Activated naive CD4-positive, alpha-beta T cell treated with anti-CD3 and anti-CD28 coated beads, Interleukin-2, amount 10 ng/mL, durations not matched to agents 7 days and 5 days (primary cell): ENCODE measurements at regions not wholly inside any gene's neighbourhood (a gene's known extent, or its start where the extent isn't known, plus 50 kb on each side); places are given as distances from the start of the nearest gene placed in this dataset.
"Not testable (repeated sequence)": the region's sequence is repeated elsewhere in the genome, so short reads cannot be mapped to it uniquely, and the experiment has no call there.

Source experiments
- CTCF ChIA-PET: fragments of 350-600 bp; sonication (Branson Sonifier 250); formaldehyde crosslinking; loops from one replicate; lab custom pipeline; 2021; ENCODE audit warnings: antibody characterized with exemption; lab: Charles Lee
- DNase-seq: peaks from one replicate; pipeline ENCODE4 v3.0.0-alpha.2; 2020
- H3K27ac Mint-ChIP-seq: one replicate; pipeline ENCODE4 v1.8.0; 2021; ENCODE audit warnings: mild to moderate bottlenecking, moderate library complexity, mixed read lengths
- H3K27me3 Mint-ChIP-seq: one replicate; pipeline ENCODE4 v1.8.0; 2021; ENCODE audit warnings: mild to moderate bottlenecking, mixed read lengths
- H3K36me3 Mint-ChIP-seq: one replicate; pipeline ENCODE4 v1.8.0; 2021; ENCODE audit warnings: mixed read lengths
- H3K4me1 Mint-ChIP-seq: one replicate; pipeline ENCODE4 v1.8.0; 2021; ENCODE audit warnings: mixed read lengths
- H3K4me3 Mint-ChIP-seq: one replicate; pipeline ENCODE4 v1.8.0; 2021; ENCODE audit warnings: mild to moderate bottlenecking, moderate library complexity, mixed read lengths
- H3K9me3 Mint-ChIP-seq: one replicate; pipeline ENCODE4 v1.8.0; 2021; ENCODE audit warnings: mixed read lengths

- H3K27me3 Mint-ChIP-seq, H3K27ac Mint-ChIP-seq, DNase-seq, H3K36me3 Mint-ChIP-seq, H3K9me3 Mint-ChIP-seq, H3K4me3 Mint-ChIP-seq, CTCF ChIA-PET, H3K4me1 Mint-ChIP-seq: not testable (repeated sequence)
Measured at GRCh38 chr4:154907345-154908045, 126.4 kb downstream of the RBM46 start.

DNA sequence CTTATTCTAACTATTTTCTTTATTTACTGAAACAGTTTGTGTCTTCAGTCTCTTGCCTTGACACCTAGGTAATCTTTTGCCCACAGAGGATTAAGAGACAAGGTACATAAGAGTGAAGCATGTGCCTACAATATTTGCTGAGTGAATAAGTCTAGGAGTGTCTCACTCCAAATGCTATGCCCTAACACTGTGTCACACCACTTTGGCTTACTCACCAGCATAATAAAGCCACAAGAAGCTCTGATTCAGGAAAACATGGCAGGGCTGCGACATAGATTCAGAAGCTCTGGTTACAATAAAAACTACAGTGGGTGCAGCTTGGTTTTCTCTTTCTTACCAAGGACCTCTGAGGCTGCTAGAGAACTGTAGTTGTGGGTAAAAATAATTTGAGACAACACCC, 127.1 kb downstream of the RBM46 start:
- Mint-ChIP-seq H3K9me3 (no peaks in the 10 kb centered on the region), H3K4me3 (no peak overlapping the region), H3K36me3 (no peaks in the 10 kb centered on the region), H3K27ac (no peak overlapping the region), H3K4me1 (no peaks in the 10 kb centered on the region), H3K27me3 (no peaks in the 10 kb centered on the region)
- DNase-seq = no peak
- CTCF ChIA-PET = no interaction called here

DNA sequence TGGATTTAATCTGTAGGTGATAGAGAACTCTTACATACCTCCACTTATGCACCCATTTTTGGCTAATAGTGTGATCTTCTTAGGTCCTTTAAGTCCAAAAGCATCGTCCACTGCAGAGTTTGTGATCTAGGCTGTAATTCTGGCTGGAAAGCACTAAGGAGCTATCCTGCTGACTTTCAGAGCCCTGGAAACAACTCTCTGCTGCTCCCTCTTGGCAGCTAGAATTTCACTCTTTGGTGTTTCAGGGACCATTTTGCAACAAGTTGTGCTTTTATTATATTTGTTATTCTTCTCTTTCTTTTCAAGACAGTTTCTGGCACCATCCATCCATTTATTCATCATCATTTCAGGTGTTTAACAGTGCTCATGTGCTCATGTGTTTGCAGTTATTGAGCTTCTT, 130.0 kb downstream of the RBM46 start:
- no peak for DNase-seq
- H3K27ac Mint-ChIP-seq = no peak overlapping the region
- no peaks in the 10 kb centered on the region for H3K4me1 Mint-ChIP-seq
- no peaks in the 10 kb centered on the region for H3K27me3 Mint-ChIP-seq
- no peaks in the 10 kb centered on the region for H3K36me3 Mint-ChIP-seq
- H3K9me3 Mint-ChIP-seq = no peaks in the 10 kb centered on the region
- CTCF ChIA-PET = no interaction called here
- no peak overlapping the region for H3K4me3 Mint-ChIP-seq

- no peak for DNase-seq
- CTCF ChIA-PET = no interaction called here
- Mint-ChIP-seq H3K4me3 (no peak overlapping the region), H3K9me3 (no peaks in the 10 kb centered on the region), H3K36me3 (no peaks in the 10 kb centered on the region), H3K27me3 (no peaks in the 10 kb centered on the region), H3K4me1 (no peaks in the 10 kb centered on the region), H3K27ac (no peak overlapping the region)
Measured at GRCh38 chr4:154911608-154912098, 130.6 kb downstream of the RBM46 start.

DNA sequence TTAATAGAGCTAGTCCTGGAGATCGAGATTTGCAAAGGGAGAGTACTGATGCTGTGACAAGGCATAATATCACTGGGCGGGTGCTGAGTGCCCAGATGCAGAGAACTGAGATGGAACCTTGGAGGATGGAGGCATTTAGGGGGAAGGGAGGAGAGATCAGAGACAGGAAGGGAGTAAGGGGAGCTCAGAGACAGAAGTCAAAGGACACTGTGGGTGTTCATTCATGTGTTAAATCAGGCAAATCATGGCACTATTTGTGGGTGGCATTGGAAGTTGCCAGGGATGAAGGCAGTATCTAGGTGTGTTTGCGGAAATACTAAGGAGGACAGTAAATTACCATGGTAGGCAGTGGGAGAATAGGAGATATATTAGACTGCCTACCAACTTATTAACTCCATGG, 135.0 kb downstream of the RBM46 start:
- no peaks in the 10 kb centered on the region for H3K4me1 Mint-ChIP-seq
- CTCF ChIA-PET = no interaction called here
- no peaks in the 10 kb centered on the region for H3K36me3 Mint-ChIP-seq
- no peaks in the 10 kb centered on the region for H3K9me3 Mint-ChIP-seq
- no peak overlapping the region for H3K27ac Mint-ChIP-seq
- H3K27me3 Mint-ChIP-seq = no peaks in the 10 kb centered on the region
- no peak for DNase-seq
- no peak overlapping the region for H3K4me3 Mint-ChIP-seq

- Mint-ChIP-seq H3K4me1 (no peaks in the 10 kb centered on the region), H3K9me3 (peaks cover 6% of the 10 kb centered on the region), H3K27me3 (no peaks in the 10 kb centered on the region), H3K27ac (no peak overlapping the region), H3K4me3 (no peak overlapping the region), H3K36me3 (no peaks in the 10 kb centered on the region)
- CTCF ChIA-PET = no interaction called here
- DNase-seq = no peak
Measured at GRCh38 chr4:154927126-154927680, 146.1 kb downstream of the RBM46 start.

- Mint-ChIP-seq H3K4me1 (no peaks in the 10 kb centered on the region), H3K9me3 (peaks cover 6% of the 10 kb centered on the region), H3K4me3 (no peak overlapping the region), H3K27me3 (no peaks in the 10 kb centered on the region), H3K36me3 (no peaks in the 10 kb centered on the region), H3K27ac (no peak overlapping the region)
- DNase-seq = no peak
- CTCF ChIA-PET = no interaction called here
Measured at GRCh38 chr4:154928640-154929257, 147.7 kb downstream of the RBM46 start.

DNA sequence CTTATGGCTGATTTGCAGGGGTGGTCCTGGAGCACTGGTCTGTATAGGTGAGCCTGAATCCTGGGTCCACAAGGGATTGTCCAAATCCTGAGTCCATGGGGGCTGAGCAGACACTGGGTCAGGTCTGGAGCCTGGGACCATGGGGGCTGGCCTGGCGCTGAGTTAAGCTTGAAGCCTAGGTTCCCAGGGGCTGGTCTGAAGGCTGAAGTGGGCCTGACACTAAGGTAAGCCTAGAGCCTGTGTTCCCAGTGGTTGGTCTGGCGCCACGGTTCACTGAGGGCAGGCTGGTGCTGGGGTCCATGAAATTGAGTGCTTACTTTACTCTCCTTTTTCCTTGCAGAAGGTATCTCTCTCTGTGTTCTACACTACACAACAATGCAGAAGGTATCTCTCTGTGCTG, 155.8 kb downstream of the RBM46 start:
- CTCF ChIA-PET = no interaction called here
- H3K27me3 Mint-ChIP-seq = no peaks in the 10 kb centered on the region

GRCh38 chr4:154939851-154940250, 158.8 kb downstream of the RBM46 start:
- H3K4me1 Mint-ChIP-seq = no peaks in the 10 kb centered on the region
- H3K36me3 Mint-ChIP-seq = no peaks in the 10 kb centered on the region
- H3K27ac Mint-ChIP-seq = no peak overlapping the region
- CTCF ChIA-PET = interaction anchor here (0.8 kb wide), 1 partner anchor 12 kb away, joined by 3 read pairs; no protein-coding TSS in a partner anchor
- no peak for DNase-seq
- no peaks in the 10 kb centered on the region for H3K27me3 Mint-ChIP-seq
- H3K9me3 Mint-ChIP-seq = peaks cover 1% of the 10 kb centered on the region
- H3K4me3 Mint-ChIP-seq = no peak overlapping the region

More for the DNA sequence above, 155.8 kb downstream of the RBM46 start:
- H3K27ac Mint-ChIP-seq = no peak overlapping the region
- H3K9me3 Mint-ChIP-seq = peaks cover 3% of the 10 kb centered on the region
- H3K4me3 Mint-ChIP-seq = no peak overlapping the region
- H3K4me1 Mint-ChIP-seq = no peaks in the 10 kb centered on the region
- DNase-seq = no peak
- H3K36me3 Mint-ChIP-seq = no peaks in the 10 kb centered on the region

DNA sequence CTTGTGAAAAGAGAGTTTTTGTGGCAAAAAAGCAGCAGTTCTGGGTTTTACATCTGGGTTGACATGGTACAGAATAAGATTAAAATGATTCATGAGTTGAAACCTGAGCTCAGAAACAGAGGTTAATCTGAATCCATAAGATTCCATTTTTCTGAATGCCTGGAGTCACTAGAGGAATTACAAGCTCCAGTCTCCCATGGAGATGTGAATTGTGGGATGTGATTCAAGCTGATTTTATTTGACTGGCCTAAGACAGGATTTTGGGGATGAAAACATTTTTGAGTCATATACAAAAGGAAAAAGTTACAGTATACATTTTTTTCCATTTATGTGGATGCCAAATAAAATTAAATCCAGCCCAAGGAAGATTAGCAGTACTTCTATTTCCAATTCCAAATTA, 161.1 kb downstream of the RBM46 start:
- no peak overlapping the region for H3K27ac Mint-ChIP-seq

DNA sequence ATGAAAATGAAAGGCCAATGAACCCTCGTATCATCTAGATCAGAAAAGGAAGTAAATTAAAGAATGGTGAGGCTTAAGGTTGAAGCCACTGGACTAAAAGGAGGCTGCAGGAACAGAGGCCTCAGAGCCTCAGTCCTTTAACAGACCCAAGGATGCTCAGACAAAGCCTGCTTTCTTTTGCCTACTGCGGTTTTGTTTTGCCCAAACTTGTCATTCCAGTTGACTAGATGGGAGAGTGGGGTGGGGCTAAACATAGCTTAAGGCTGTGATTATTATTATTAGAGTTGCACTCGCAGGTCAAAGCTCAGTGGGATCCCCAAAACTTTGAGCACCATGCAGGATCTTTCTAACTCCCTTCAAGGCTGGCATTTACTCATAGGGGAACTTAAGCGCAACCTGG, 163.9 kb downstream of the RBM46 start:
- Mint-ChIP-seq H3K36me3 (no peaks in the 10 kb centered on the region), H3K4me3 (no peak overlapping the region), H3K27me3 (no peaks in the 10 kb centered on the region), H3K27ac (no peak overlapping the region), H3K9me3 (no peaks in the 10 kb centered on the region), H3K4me1 (no peaks in the 10 kb centered on the region)
- no peak for DNase-seq
- CTCF ChIA-PET = no interaction called here

More for the DNA sequence above, 161.1 kb downstream of the RBM46 start:
- CTCF ChIA-PET = no interaction called here
- Mint-ChIP-seq H3K4me3 (no peak overlapping the region), H3K4me1 (no peaks in the 10 kb centered on the region), H3K36me3 (no peaks in the 10 kb centered on the region), H3K9me3 (no peaks in the 10 kb centered on the region), H3K27me3 (no peaks in the 10 kb centered on the region)
- no peak for DNase-seq

GRCh38 chr4:154946113-154946512, 165.0 kb downstream of the RBM46 start:
- Mint-ChIP-seq H3K36me3 (no peaks in the 10 kb centered on the region), H3K4me1 (no peaks in the 10 kb centered on the region), H3K9me3 (no peaks in the 10 kb centered on the region), H3K4me3 (no peak overlapping the region), H3K27ac (no peak overlapping the region), H3K27me3 (no peaks in the 10 kb centered on the region)
- no peak for DNase-seq
- CTCF ChIA-PET = no interaction called here

GRCh38 chr4:154953691-154954090, 172.6 kb downstream of the RBM46 start:
- Mint-ChIP-seq H3K27me3 (no peaks in the 10 kb centered on the region), H3K4me1 (no peaks in the 10 kb centered on the region), H3K27ac (no peak overlapping the region), H3K36me3 (no peaks in the 10 kb centered on the region), H3K9me3 (no peaks in the 10 kb centered on the region), H3K4me3 (no peak overlapping the region)
- CTCF ChIA-PET = no interaction called here
- no peak for DNase-seq

- no peak for DNase-seq
- H3K4me3 Mint-ChIP-seq = no peak overlapping the region
- H3K27ac Mint-ChIP-seq = no peak overlapping the region
- CTCF ChIA-PET = no interaction called here
- no peaks in the 10 kb centered on the region for H3K9me3 Mint-ChIP-seq
- H3K27me3 Mint-ChIP-seq = no peaks in the 10 kb centered on the region
- no peaks in the 10 kb centered on the region for H3K4me1 Mint-ChIP-seq
- no peaks in the 10 kb centered on the region for H3K36me3 Mint-ChIP-seq
Measured at GRCh38 chr4:154954117-154954516, 173.0 kb downstream of the RBM46 start.

GRCh38 chr4:154958121-154958520, 177.0 kb downstream of the RBM46 start:
- DNase-seq = no peak
- H3K36me3 Mint-ChIP-seq = no peaks in the 10 kb centered on the region
- no peaks in the 10 kb centered on the region for H3K4me1 Mint-ChIP-seq
- H3K27me3 Mint-ChIP-seq = no peaks in the 10 kb centered on the region
- H3K4me3 Mint-ChIP-seq = no peak overlapping the region
- H3K27ac Mint-ChIP-seq = no peak overlapping the region
- H3K9me3 Mint-ChIP-seq = no peaks in the 10 kb centered on the region
- CTCF ChIA-PET = no interaction called here
